22Rv1 (cell line): ENCODE measurements at regions not wholly inside any gene's neighbourhood (a gene's known extent, or its start where the extent isn't known, plus 50 kb on each side); places are given as distances from the start of the nearest gene placed in this dataset.

Experiments
- H3K27ac ChIP-seq: fragments of 450-650 bp; 2 replicates; pipeline ENCODE4 v1.5.1; 2017
- ZFX ChIP-seq: fragments of 450-650 bp; IDR thresholded peaks from 2 replicates; pipeline ENCODE4 v1.6.1; 2017; ENCODE audit warnings: antibody characterized with exemption, borderline replicate concordance
- TF ChIP-seq, protein P1 (sequence below): fragments of 450-650 bp; IDR thresholded peaks from 2 replicates; pipeline ENCODE4 v1.5.1; 2017; ENCODE audit warnings: mild to moderate bottlenecking

GRCh38 chr4:149279776-149280175 lies 535.9 kb downstream of the IQCM start:
- TF ChIP-seq, protein P1, sequence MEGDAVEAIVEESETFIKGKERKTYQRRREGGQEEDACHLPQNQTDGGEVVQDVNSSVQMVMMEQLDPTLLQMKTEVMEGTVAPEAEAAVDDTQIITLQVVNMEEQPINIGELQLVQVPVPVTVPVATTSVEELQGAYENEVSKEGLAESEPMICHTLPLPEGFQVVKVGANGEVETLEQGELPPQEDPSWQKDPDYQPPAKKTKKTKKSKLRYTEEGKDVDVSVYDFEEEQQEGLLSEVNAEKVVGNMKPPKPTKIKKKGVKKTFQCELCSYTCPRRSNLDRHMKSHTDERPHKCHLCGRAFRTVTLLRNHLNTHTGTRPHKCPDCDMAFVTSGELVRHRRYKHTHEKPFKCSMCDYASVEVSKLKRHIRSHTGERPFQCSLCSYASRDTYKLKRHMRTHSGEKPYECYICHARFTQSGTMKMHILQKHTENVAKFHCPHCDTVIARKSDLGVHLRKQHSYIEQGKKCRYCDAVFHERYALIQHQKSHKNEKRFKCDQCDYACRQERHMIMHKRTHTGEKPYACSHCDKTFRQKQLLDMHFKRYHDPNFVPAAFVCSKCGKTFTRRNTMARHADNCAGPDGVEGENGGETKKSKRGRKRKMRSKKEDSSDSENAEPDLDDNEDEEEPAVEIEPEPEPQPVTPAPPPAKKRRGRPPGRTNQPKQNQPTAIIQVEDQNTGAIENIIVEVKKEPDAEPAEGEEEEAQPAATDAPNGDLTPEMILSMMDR = no peak
- no peak for TF ChIP-seq ZFX
- no peak overlapping the region for H3K27ac ChIP-seq

GRCh38 chr4:149279331-149279730 lies 536.3 kb downstream of the IQCM start:
- H3K27ac ChIP-seq = no peak overlapping the region
- TF ChIP-seq ZFX = no peak

DNA sequence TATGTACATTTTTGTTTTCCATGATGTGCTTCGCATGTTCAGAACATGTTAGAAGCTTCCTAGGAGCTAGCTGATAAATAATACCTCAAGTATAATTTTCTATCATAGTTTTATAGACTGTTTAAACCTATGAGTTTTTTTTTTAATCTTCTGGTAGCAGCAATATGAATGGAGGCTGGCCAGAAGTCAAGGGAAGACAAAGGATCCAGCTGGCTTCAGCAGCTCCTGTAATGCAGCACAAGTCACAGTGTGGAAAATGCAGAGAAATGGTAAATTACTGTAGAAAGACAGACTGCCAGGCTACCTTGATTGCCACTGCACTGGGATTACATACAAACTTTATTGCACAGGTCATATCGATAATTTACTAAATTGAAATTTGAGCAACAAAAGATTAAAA lies 537.9 kb downstream of the IQCM start:
- H3K27ac ChIP-seq = no peak overlapping the region
- TF ChIP-seq, protein P1 = no peak
- TF ChIP-seq ZFX = no peak

GRCh38 chr4:149269835-149270234 lies 545.8 kb downstream of the IQCM start:
- no peak overlapping the region for H3K27ac ChIP-seq
- no peak for TF ChIP-seq ZFX
- TF ChIP-seq, protein P1 = no peak

GRCh38 chr4:149266301-149266700 lies 549.3 kb downstream of the IQCM start:
- TF ChIP-seq, protein P1 = no peak
- no peak for TF ChIP-seq ZFX
- no peak overlapping the region for H3K27ac ChIP-seq

GRCh38 chr4:149265645-149266044 lies 550.0 kb downstream of the IQCM start:
- TF ChIP-seq, protein P1 = no peak
- no peak for TF ChIP-seq ZFX
- no peak overlapping the region for H3K27ac ChIP-seq

GRCh38 chr4:149264093-149264733 lies 551.4 kb downstream of the IQCM start:
- TF ChIP-seq, protein P1 = peak; percentile 83
- TF ChIP-seq ZFX = no peak
- H3K27ac ChIP-seq = no peak overlapping the region

GRCh38 chr4:149248191-149248764 lies 567.4 kb downstream of the IQCM start:
- no peak overlapping the region for H3K27ac ChIP-seq
- no peak for TF ChIP-seq ZFX
- TF ChIP-seq, protein P1 = no peak
